K562 (cell line): ENCODE measurements at regions not wholly inside any gene's neighbourhood (a gene's known extent, or its start where the extent isn't known, plus 50 kb on each side); places are given as distances from the start of the nearest gene placed in this dataset.

Experiments
- ATAC-seq: fragments of 200-7000 bp; cut with Tn5 transposase; 3 replicates; pipeline ENCODE4 v1.9.1; 2020; ENCODE audit warnings: moderate library complexity
- BruUV-seq: library from RNA; stranded (reverse); fragments of 400-500 nt; replicated peaks from 2 replicates; lab custom pipeline; 2021; lab: Mats Ljungman, UMichigan
- CTCF ChIA-PET: fragments of 300-600 bp; formaldehyde crosslinking; extraction: SDS; loops from one replicate; lab custom pipeline; 2021; ENCODE audit warnings: low intra/inter-chr PET ratio; lab: Yijun Ruan, JAX
- POLR2A ChIA-PET: fragments of 300-600, 350-650 bp; sonication (Branson Sonifier 250); formaldehyde crosslinking; extraction: SDS; loops from one replicate; lab custom pipeline; 2021; ENCODE audit warnings: antibody characterized with exemption, inconsistent platforms; lab: Yijun Ruan, JAX
- DNase-seq, 4 experiments: peaks; one replicate each; pipeline versions ENCODE4 v3.0.0 to v3.0.0-alpha.2; 2011 to 2018; ENCODE audit warnings: low spot score in 3 of 4, mixed read lengths in 3 of 4; ENCODE audit errors: extremely low read depth in 1 of 4
- FAIRE-seq: peaks from 2 replicates; lab custom pipeline; 2011; peaks lifted over from hg19 to GRCh38; lab: Jason Lieb, UNC
- H2AFZ ChIP-seq: 2 replicates; pipeline ENCODE4 v1.6.0; 2011; ENCODE audit warnings: low read depth, low read length, control low read depth, inconsistent platforms
- H3K27ac ChIP-seq: fragments of 200-600 bp; 3 replicates; pipeline ENCODE4 v1.8.0; 2011; ENCODE audit warnings: low read depth, mild to moderate bottlenecking, control low read depth, inconsistent platforms, low read length, moderate library complexity, mixed read lengths; ENCODE audit errors: extremely low read depth
- H3K27me3 ChIP-seq, 2 experiments: fragments of 300-600 bp in 1 of 2; 2 replicates in 1 of 2; 3 replicates in 1 of 2; pipeline versions ENCODE4 v1.6.0 to v1.8.0; 2011; ENCODE audit warnings: inconsistent platforms in 2 of 2, low read length in 2 of 2, mild to moderate bottlenecking in 1 of 2, mixed read lengths in 1 of 2, moderate library complexity in 1 of 2; ENCODE audit not compliant: control insufficient read depth in 2 of 2, insufficient read depth in 2 of 2
- H3K36me3 ChIP-seq: fragments of 300-600 bp; 3 replicates; pipeline ENCODE4 v1.8.0; 2011; ENCODE audit warnings: mild to moderate bottlenecking, low read length, inconsistent platforms; ENCODE audit not compliant: control insufficient read depth, insufficient read depth
- H3K4me1 ChIP-seq, 2 experiments: fragments of 200-600 bp in 1 of 2; replicated peaks in 1 of 2; 2 replicates in 1 of 2; 3 replicates in 1 of 2; pipeline versions ENCODE4 v1.5.1 to v1.8.0; 2011; ENCODE audit warnings: inconsistent platforms in 2 of 2, low read length in 2 of 2, mild to moderate bottlenecking in 1 of 2, mixed read lengths in 1 of 2, moderate library complexity in 1 of 2; ENCODE audit not compliant: control insufficient read depth in 2 of 2, insufficient read depth in 2 of 2
- H3K4me2 ChIP-seq: 2 replicates; pipeline ENCODE4 v1.6.1; 2011; ENCODE audit warnings: low read length, control low read depth, inconsistent platforms, mixed read lengths; ENCODE audit not compliant: insufficient read depth
- H3K4me3 ChIP-seq: fragments of 200-600 bp; sonication (generic), shearing (Covaris generic); 2 replicates; pipeline ENCODE4 v1.5.1; 2016; ENCODE audit warnings: control low read depth, inconsistent platforms
- H3K79me2 ChIP-seq: fragments of 200-600 bp; 3 replicates; pipeline ENCODE4 v1.8.0; 2011; ENCODE audit warnings: low read length, inconsistent platforms; ENCODE audit not compliant: control insufficient read depth, insufficient read depth
- H3K9ac ChIP-seq, 2 experiments: 2 replicates each; pipeline versions ENCODE4 v1.6.0 to v1.6.1; 2011; ENCODE audit warnings: low read depth in 2 of 2, low read length in 2 of 2, control low read depth in 1 of 2, inconsistent platforms in 1 of 2, mild to moderate bottlenecking in 1 of 2, mixed read lengths in 1 of 2; ENCODE audit not compliant: insufficient read depth in 1 of 2
- H3K9me1 ChIP-seq: one replicate; pipeline ENCODE4 v1.6.0; 2011; ENCODE audit warnings: inconsistent platforms, mild to moderate bottlenecking, low read length, moderate library complexity; ENCODE audit not compliant: control insufficient read depth, insufficient read depth
- H3K9me3 ChIP-seq: replicated peaks from 2 replicates; pipeline ENCODE4 v1.5.1; 2011; ENCODE audit warnings: low read depth, low read length, inconsistent platforms; ENCODE audit not compliant: control insufficient read depth, insufficient read depth
- H4K20me1 ChIP-seq: replicated peaks from 2 replicates; pipeline ENCODE4 v1.6.1; 2011; ENCODE audit warnings: low read length, inconsistent platforms, mixed read lengths; ENCODE audit not compliant: control insufficient read depth, insufficient read depth
- CGGBP1 ChIP-seq: fragments of 250-450 bp; sonication (Bioruptor Pico); IDR thresholded peaks from 2 replicates; pipeline ENCODE4 v1.9.0; 2021; ENCODE audit warnings: mild to moderate bottlenecking
- CXXC5 ChIP-seq: fragments of 250-450 bp; sonication (Bioruptor Pico); IDR thresholded peaks from 2 replicates; pipeline ENCODE4 v1.8.0; 2022; ENCODE audit warnings: inconsistent platforms, mild to moderate bottlenecking, moderate library complexity
- HDAC2 ChIP-seq: fragments of 450-650 bp; IDR thresholded peaks from 2 replicates; pipeline ENCODE4 v1.6.1; 2016; ENCODE audit warnings: mild to moderate bottlenecking
- HNRNPLL ChIP-seq: fragments of 200-400 bp; formaldehyde crosslinking; IDR thresholded peaks from 2 replicates; pipeline ENCODE4 v1.6.1; 2017; ENCODE audit warnings: low read length, low read depth, mild to moderate bottlenecking; ENCODE audit not compliant: poor library complexity, severe bottlenecking
- SMARCE1 ChIP-seq: fragments of 450-650 bp; IDR thresholded peaks from 2 replicates; pipeline ENCODE4 v1.7.1; 2016; ENCODE audit warnings: mild to moderate bottlenecking
- TEAD4 ChIP-seq, 2 experiments: sonication (generic) in 1 of 2; formaldehyde crosslinking in 1 of 2; IDR thresholded peaks; 2 replicates each; pipeline versions ENCODE4 v1.6.1 to v1.8.0; 2012 to 2022; ENCODE audit warnings: borderline replicate concordance in 1 of 2, inconsistent platforms in 1 of 2, low read length in 1 of 2, mild to moderate bottlenecking in 1 of 2, missing genetic modification reagents in 1 of 2
- ZBTB17 ChIP-seq: fragments of 450-650 bp; formaldehyde crosslinking; IDR thresholded peaks from 2 replicates; pipeline ENCODE4 v1.4.0; 2020; ENCODE audit warnings: mild to moderate bottlenecking
- ZNF282 ChIP-seq: sonication (generic); formaldehyde crosslinking; IDR thresholded peaks from 2 replicates; pipeline ENCODE4 v1.8.1; 2023; ENCODE audit warnings: missing genetic modification reagents
- ZNF584 ChIP-seq: fragments of 200-800 bp; sonication (Bioruptor generic); IDR thresholded peaks from 2 replicates; pipeline ENCODE4 v1.6.1; 2016; ENCODE audit warnings: low read depth, mild to moderate bottlenecking, missing genetic modification characterization, missing compliant biosample characterization
- ZNF592 ChIP-seq: fragments of 450-650 bp; IDR thresholded peaks from 2 replicates; pipeline ENCODE4 v1.6.1; 2017; ENCODE audit warnings: antibody characterized with exemption, mild to moderate bottlenecking
- WGBS: fragments of 100-300 bp; shearing (Covaris generic); methylation state at CpG from one replicate; pipeline ENCODE4 v1.1.6; 2016; ENCODE audit warnings: low coverage, mixed read lengths; ENCODE audit not compliant: insufficient coverage; ENCODE audit errors: missing lambda C conversion rate; 5-methylcytosine and 5-hydroxymethylcytosine counted together
- in situ Hi-C: fragments of 300-500 bp; cut with MboI; formaldehyde crosslinking; loops from 4 replicates; pipeline ENCODE4 v1.15.0; 2018; ENCODE audit warnings: inconsistent platforms, mixed read lengths
- intact Hi-C: fragments of 100-400 bp; cut with micrococcal nuclease; formaldehyde crosslinking; loops from 2 replicates; pipeline ENCODE4 v1.14.2; 2022
- TF ChIP-seq, protein P1 (sequence below): conservative IDR thresholded peaks from 2 replicates; pipeline ENCODE4 v1.6.1; 2011; ENCODE audit warnings: low read depth, mild to moderate bottlenecking, low read length; ENCODE audit not compliant: control insufficient read depth

DNA sequence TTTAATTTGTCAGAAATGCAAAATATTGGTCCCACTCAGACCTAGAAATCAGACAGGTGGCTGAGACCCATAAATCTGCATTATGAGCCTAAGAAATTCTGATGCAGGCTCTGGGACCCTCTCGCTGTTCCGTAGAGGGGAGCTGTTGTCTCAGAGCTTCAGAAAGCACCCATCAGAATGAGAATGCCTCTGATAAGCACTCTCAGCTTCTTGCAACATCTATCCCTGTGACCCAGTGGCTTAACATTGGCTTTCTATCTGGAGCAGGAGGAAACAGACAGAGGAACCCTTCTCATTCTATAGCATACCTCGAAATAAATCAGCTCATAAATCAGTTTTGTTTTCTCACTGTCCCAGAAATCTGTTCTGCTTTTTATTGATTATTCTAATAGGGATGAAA is 184.6 kb upstream of the SP4 start:
- no peak overlapping the region for H3K9ac ChIP-seq
- H3K9me1 ChIP-seq, result no peaks in the 10 kb centered on the region
- WGBS, result 5% methylated on average over 3 of the region's 3 CpGs
- no peaks in the 10 kb centered on the region for H3K4me1 ChIP-seq
- no peaks in the 10 kb centered on the region for H4K20me1 ChIP-seq
- no peak for FAIRE-seq
- BruUV-seq, result no TSS peak
- DNase-seq, result no peak
- intact Hi-C loops, result no loop called here
- peaks cover 0 to 3% of the 10 kb centered on the region in 2 experiments; a peak in 2 of 5 replicates for H3K27me3 ChIP-seq
- TF ChIP-seq SMARCE1, result no peak
- no peak for TF ChIP-seq ZNF584
- TF ChIP-seq CGGBP1 (CRISPR knock-in tag), result no peak
- TF ChIP-seq TEAD4 (IDR thresholded peaks at IDR 0.05; ENCODE audit: low read length), result no peak
- TF ChIP-seq TEAD4 (CRISPR knock-in tag; IDR thresholded peaks at IDR 0.05; ENCODE audit: borderline replicate concordance), result no peak
- TF ChIP-seq, protein P1, sequence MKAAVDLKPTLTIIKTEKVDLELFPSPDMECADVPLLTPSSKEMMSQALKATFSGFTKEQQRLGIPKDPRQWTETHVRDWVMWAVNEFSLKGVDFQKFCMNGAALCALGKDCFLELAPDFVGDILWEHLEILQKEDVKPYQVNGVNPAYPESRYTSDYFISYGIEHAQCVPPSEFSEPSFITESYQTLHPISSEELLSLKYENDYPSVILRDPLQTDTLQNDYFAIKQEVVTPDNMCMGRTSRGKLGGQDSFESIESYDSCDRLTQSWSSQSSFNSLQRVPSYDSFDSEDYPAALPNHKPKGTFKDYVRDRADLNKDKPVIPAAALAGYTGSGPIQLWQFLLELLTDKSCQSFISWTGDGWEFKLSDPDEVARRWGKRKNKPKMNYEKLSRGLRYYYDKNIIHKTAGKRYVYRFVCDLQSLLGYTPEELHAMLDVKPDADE, result no peak
- TF ChIP-seq HNRNPLL, result no peak
- TF ChIP-seq ZNF592, result no peak
- TF ChIP-seq ZBTB17 (CRISPR knock-in tag), result no peak
- no peak for TF ChIP-seq HDAC2
- TF ChIP-seq CXXC5, result no peak
- no peak for TF ChIP-seq ZNF282 (CRISPR knock-in tag)
- ChIA-PET CTCF (no interaction called here), POLR2A (interaction anchor here (1.1 kb wide), 1 partner anchor 499 kb away, joined by 3 read pairs; no protein-coding TSS in a partner anchor)
- H3K9me3 ChIP-seq, result no peaks in the 10 kb centered on the region
- H3K36me3 ChIP-seq, result no peaks in the 10 kb centered on the region
- H3K27ac ChIP-seq, result no peak overlapping the region
- no peak for ATAC-seq
- no peak overlapping the region for H2AFZ ChIP-seq
- no peaks in the 10 kb centered on the region for H3K79me2 ChIP-seq
- H3K4me2 ChIP-seq, result no peak overlapping the region
- in situ Hi-C loops, result no loop called here
- no peak overlapping the region for H3K4me3 ChIP-seq
